K562 (cell line): ENCODE measurements at regions not wholly inside any gene's neighbourhood (a gene's known extent, or its start where the extent isn't known, plus 50 kb on each side); places are given as distances from the start of the nearest gene placed in this dataset.

Source experiments
- ATAC-seq: fragments of 200-7000 bp; cut with Tn5 transposase; 3 replicates; pipeline ENCODE4 v1.9.1; 2020; ENCODE audit warnings: moderate library complexity
- BruUV-seq: library from RNA; stranded (reverse); fragments of 400-500 nt; replicated peaks from 2 replicates; lab custom pipeline; 2021; lab: Mats Ljungman, UMichigan
- CTCF ChIA-PET: fragments of 300-600 bp; formaldehyde crosslinking; extraction: SDS; loops from one replicate; lab custom pipeline; 2021; ENCODE audit warnings: low intra/inter-chr PET ratio; lab: Yijun Ruan, JAX
- POLR2A ChIA-PET: fragments of 300-600, 350-650 bp; sonication (Branson Sonifier 250); formaldehyde crosslinking; extraction: SDS; loops from one replicate; lab custom pipeline; 2021; ENCODE audit warnings: antibody characterized with exemption, inconsistent platforms; lab: Yijun Ruan, JAX
- DNase-seq, 4 experiments: peaks; one replicate each; pipeline versions ENCODE4 v3.0.0 to v3.0.0-alpha.2; 2011 to 2018; ENCODE audit warnings: low spot score in 3 of 4, mixed read lengths in 3 of 4; ENCODE audit errors: extremely low read depth in 1 of 4
- FAIRE-seq: peaks from 2 replicates; lab custom pipeline; 2011; peaks lifted over from hg19 to GRCh38; lab: Jason Lieb, UNC
- H2AFZ ChIP-seq: 2 replicates; pipeline ENCODE4 v1.6.0; 2011; ENCODE audit warnings: low read depth, low read length, control low read depth, inconsistent platforms
- H3K27ac ChIP-seq: fragments of 200-600 bp; 3 replicates; pipeline ENCODE4 v1.8.0; 2011; ENCODE audit warnings: low read depth, mild to moderate bottlenecking, control low read depth, inconsistent platforms, low read length, moderate library complexity, mixed read lengths; ENCODE audit errors: extremely low read depth
- H3K27me3 ChIP-seq, 2 experiments: fragments of 300-600 bp in 1 of 2; 2 replicates in 1 of 2; 3 replicates in 1 of 2; pipeline versions ENCODE4 v1.6.0 to v1.8.0; 2011; ENCODE audit warnings: inconsistent platforms in 2 of 2, low read length in 2 of 2, mild to moderate bottlenecking in 1 of 2, mixed read lengths in 1 of 2, moderate library complexity in 1 of 2; ENCODE audit not compliant: control insufficient read depth in 2 of 2, insufficient read depth in 2 of 2
- H3K36me3 ChIP-seq: fragments of 300-600 bp; 3 replicates; pipeline ENCODE4 v1.8.0; 2011; ENCODE audit warnings: mild to moderate bottlenecking, low read length, inconsistent platforms; ENCODE audit not compliant: control insufficient read depth, insufficient read depth
- H3K4me1 ChIP-seq, 2 experiments: fragments of 200-600 bp in 1 of 2; replicated peaks in 1 of 2; 2 replicates in 1 of 2; 3 replicates in 1 of 2; pipeline versions ENCODE4 v1.5.1 to v1.8.0; 2011; ENCODE audit warnings: inconsistent platforms in 2 of 2, low read length in 2 of 2, mild to moderate bottlenecking in 1 of 2, mixed read lengths in 1 of 2, moderate library complexity in 1 of 2; ENCODE audit not compliant: control insufficient read depth in 2 of 2, insufficient read depth in 2 of 2
- H3K4me2 ChIP-seq: 2 replicates; pipeline ENCODE4 v1.6.1; 2011; ENCODE audit warnings: low read length, control low read depth, inconsistent platforms, mixed read lengths; ENCODE audit not compliant: insufficient read depth
- H3K4me3 ChIP-seq: fragments of 200-600 bp; sonication (generic), shearing (Covaris generic); 2 replicates; pipeline ENCODE4 v1.5.1; 2016; ENCODE audit warnings: control low read depth, inconsistent platforms
- H3K79me2 ChIP-seq: fragments of 200-600 bp; 3 replicates; pipeline ENCODE4 v1.8.0; 2011; ENCODE audit warnings: low read length, inconsistent platforms; ENCODE audit not compliant: control insufficient read depth, insufficient read depth
- H3K9ac ChIP-seq, 2 experiments: 2 replicates each; pipeline versions ENCODE4 v1.6.0 to v1.6.1; 2011; ENCODE audit warnings: low read depth in 2 of 2, low read length in 2 of 2, control low read depth in 1 of 2, inconsistent platforms in 1 of 2, mild to moderate bottlenecking in 1 of 2, mixed read lengths in 1 of 2; ENCODE audit not compliant: insufficient read depth in 1 of 2
- H3K9me1 ChIP-seq: one replicate; pipeline ENCODE4 v1.6.0; 2011; ENCODE audit warnings: inconsistent platforms, mild to moderate bottlenecking, low read length, moderate library complexity; ENCODE audit not compliant: control insufficient read depth, insufficient read depth
- H3K9me3 ChIP-seq: replicated peaks from 2 replicates; pipeline ENCODE4 v1.5.1; 2011; ENCODE audit warnings: low read depth, low read length, inconsistent platforms; ENCODE audit not compliant: control insufficient read depth, insufficient read depth
- H4K20me1 ChIP-seq: replicated peaks from 2 replicates; pipeline ENCODE4 v1.6.1; 2011; ENCODE audit warnings: low read length, inconsistent platforms, mixed read lengths; ENCODE audit not compliant: control insufficient read depth, insufficient read depth
- CUX1 ChIP-seq: fragments of 200-800 bp; sonication (Bioruptor generic); IDR thresholded peaks from 2 replicates; pipeline ENCODE4 v1.6.1; 2016; ENCODE audit warnings: missing genetic modification characterization, missing compliant biosample characterization
- FUS ChIP-seq: fragments of 200-400 bp; formaldehyde crosslinking; optimal IDR thresholded peaks from 2 replicates; pipeline ENCODE3; 2017; ENCODE audit warnings: low read depth, low read length
- NFRKB ChIP-seq: fragments of 450-650 bp; IDR thresholded peaks from 2 replicates; pipeline ENCODE4 v1.6.1; 2016; ENCODE audit warnings: low read depth
- REST ChIP-seq, 2 experiments: fragments of 450-650 bp; formaldehyde crosslinking in 1 of 2; IDR thresholded peaks; 2 replicates each; pipeline versions ENCODE4 v1.4.0 to v1.6.1; 2014 to 2020; ENCODE audit warnings: mild to moderate bottlenecking in 2 of 2, borderline replicate concordance in 1 of 2, low read depth in 1 of 2
- ZNF395 ChIP-seq: fragments of 200-800 bp; sonication (Bioruptor generic); IDR thresholded peaks from 2 replicates; pipeline ENCODE4 v1.6.1; 2017; ENCODE audit warnings: missing genetic modification characterization, missing compliant biosample characterization
- WGBS: fragments of 100-300 bp; shearing (Covaris generic); methylation state at CpG from one replicate; pipeline ENCODE4 v1.1.6; 2016; ENCODE audit warnings: low coverage, mixed read lengths; ENCODE audit not compliant: insufficient coverage; ENCODE audit errors: missing lambda C conversion rate; 5-methylcytosine and 5-hydroxymethylcytosine counted together
- in situ Hi-C: fragments of 300-500 bp; cut with MboI; formaldehyde crosslinking; loops from 4 replicates; pipeline ENCODE4 v1.15.0; 2018; ENCODE audit warnings: inconsistent platforms, mixed read lengths
- intact Hi-C: fragments of 100-400 bp; cut with micrococcal nuclease; formaldehyde crosslinking; loops from 2 replicates; pipeline ENCODE4 v1.14.2; 2022

GRCh38 chr20:52593654-52594053 is 378.5 kb upstream of the TSHZ2 start (continued):
- TF ChIP-seq CUX1 (CRISPR knock-in tag) (no peak), FUS (no peak), NFRKB (no peak), ZNF395 (CRISPR knock-in tag) (no peak)
- TF ChIP-seq, all 486 proteins: peak for 4

- Histone ChIP-seq H3K9me3 (no peaks in the 10 kb centered on the region), H3K4me3 (no peak overlapping the region), H3K27me3 (no peaks in the 10 kb centered on the region), H3K36me3 (no peaks in the 10 kb centered on the region), H4K20me1 (no peaks in the 10 kb centered on the region), H3K9me1 (no peaks in the 10 kb centered on the region), H3K79me2 (no peaks in the 10 kb centered on the region), H3K4me2 (no peak overlapping the region), H3K4me1 (no peaks in the 10 kb centered on the region), H3K27ac (no peak overlapping the region), H3K9ac (no peak overlapping the region), H2AFZ (no peak overlapping the region)
- FAIRE-seq: no peak
- in situ Hi-C loops: no loop called here
- no TSS peak for BruUV-seq
- DNase-seq: no peak
- 45% methylated on average over 3 of the region's 3 CpGs for WGBS
- ChIA-PET CTCF (no interaction called here), POLR2A (no interaction called here)
- no peak for ATAC-seq
- intact Hi-C loops: no loop called here
- TF ChIP-seq REST (IDR thresholded peaks at IDR 0.05; ENCODE audit: borderline replicate concordance) (no peak), REST (CRISPR knock-in tag; IDR thresholded peaks at IDR 0.05; ENCODE audit: low read depth) (no peak)
These were observed 379.6 kb upstream of the TSHZ2 start for GRCh38 chr20:52592567-52592966.
